Esophagus muscularis mucosa (tissue), 4 donors: ENCODE measurements at regions not wholly inside any gene's neighbourhood (a gene's known extent, or its start where the extent isn't known, plus 50 kb on each side); places are given as distances from the start of the nearest gene placed in this dataset.
A peak's percentile ranks its signal among the peaks of the same experiment; 100 is the strongest.

Experiments
- DNase-seq: peaks from one replicate; pipeline ENCODE4 v3.0.0-alpha.2; 2017; ENCODE audit errors: extremely low spot score
- H3K27ac ChIP-seq, 4 donors: fragments of 200-600 bp; sonication (generic); replicated peaks in 1 of 4; 1 replicate in 3 of 4; 2 replicates in 1 of 4; pipeline ENCODE4 v1.5.1; 2016 to 2019; ENCODE audit warnings: mild to moderate bottlenecking in 1 of 4
- H3K27me3 ChIP-seq, 4 donors: fragments of 200-600 bp; sonication (generic); one replicate each; pipeline versions ENCODE4 v1.5.1 to v1.6.0; 2016 to 2019
- H3K36me3 ChIP-seq, 4 donors: fragments of 200-600 bp; sonication (generic); one replicate each; pipeline ENCODE4 v1.5.1; 2016 to 2019
- H3K4me1 ChIP-seq, 4 donors: fragments of 200-600 bp; sonication (generic); one replicate each; pipeline ENCODE4 v1.5.1; 2016 to 2019
- H3K4me3 ChIP-seq, 4 donors: fragments of 200-600 bp; sonication (generic); 1 replicate in 2 of 4; 2 replicates in 2 of 4; pipeline ENCODE4 v1.5.1; 2016 to 2019; ENCODE audit warnings: mild to moderate bottlenecking in 4 of 4, moderate library complexity in 1 of 4
- H3K9me3 ChIP-seq, 4 donors: fragments of 200-600 bp; sonication (generic); 1 replicate in 3 of 4; 2 replicates in 1 of 4; pipeline ENCODE4 v1.5.1; 2016 to 2019
- CTCF ChIP-seq, 3 experiments: fragments of 200-600 bp in 2 of 3; fragments of 450-650 bp in 1 of 3; sonication (generic) in 2 of 3; IDR thresholded peaks; one replicate each; pipeline ENCODE4 v1.5.1; 2017 to 2019; ENCODE audit warnings: antibody characterized with exemption in 3 of 3, mild to moderate bottlenecking in 2 of 3, moderate library complexity in 1 of 3
- EP300 ChIP-seq: sonication (generic); formaldehyde crosslinking; IDR thresholded peaks from one replicate; pipeline ENCODE4 v1.6.1; 2017; ENCODE audit warnings: antibody characterized with exemption
- POLR2A ChIP-seq: fragments of 450-650 bp; IDR thresholded peaks from one replicate; pipeline ENCODE4 v1.6.1; 2017; ENCODE audit warnings: antibody characterized with exemption, moderate library complexity, mild to moderate bottlenecking, low read depth
- POLR2AphosphoS5 ChIP-seq, 2 donors: sonication (generic); formaldehyde crosslinking; IDR thresholded peaks; one replicate each; pipeline ENCODE4 v1.6.1; 2017; ENCODE audit warnings: antibody characterized with exemption in 2 of 2
- WGBS: methylation state at CpG from one replicate; pipeline ENCODE4 v1.1.5; 2018; 5-methylcytosine and 5-hydroxymethylcytosine counted together
- intact Hi-C: fragments of 100-400 bp; cut with DNase I; formaldehyde crosslinking; loops from one replicate; pipeline ENCODE4 v1.15.1; 2023

GRCh38 chr11:82527081-82527584 lies 206.5 kb downstream of the FAM181B start:
- intact Hi-C loops: no loop called here
- DNase-seq: no peak
- Histone ChIP-seq H3K9me3 (no peaks in the 10 kb centered on the region), H3K4me3 (no peak overlapping the region), H3K4me1 (peaks cover 0 to 7% (median 0%) of the 10 kb centered on the region in 4 donors), H3K36me3 (no peaks in the 10 kb centered on the region), H3K27ac (no peak overlapping the region), H3K27me3 (no peaks in the 10 kb centered on the region)
- TF ChIP-seq CTCF (IDR thresholded peaks at IDR 0.05) (no peak), POLR2AphosphoS5 (IDR thresholded peaks at IDR 0.05) (no peak), EP300 (no peak), POLR2A (no peak)
- WGBS: 94% methylated on average over 5 of the region's 5 CpGs

- Histone ChIP-seq H3K27me3 (no peaks in the 10 kb centered on the region), H3K9me3 (no peaks in the 10 kb centered on the region), H3K4me1 (peaks cover 0 to 12% (median 0%) of the 10 kb centered on the region in 4 donors), H3K27ac (no peak overlapping the region), H3K4me3 (no peak overlapping the region), H3K36me3 (no peaks in the 10 kb centered on the region)
- 51% methylated on average over 4 of the region's 4 CpGs for WGBS
- intact Hi-C loops: no loop called here
- DNase-seq: no peak
- TF ChIP-seq CTCF (IDR thresholded peaks at IDR 0.05): peak in 1 of 3 experiments; percentile 29
- no peak for TF ChIP-seq EP300
Observed at GRCh38 chr11:82523141-82523540, 210.5 kb downstream of the FAM181B start.

- DNase-seq: no peak
- Histone ChIP-seq H3K27me3 (no peaks in the 10 kb centered on the region), H3K4me3 (no peak overlapping the region), H3K9me3 (no peaks in the 10 kb centered on the region), H3K36me3 (no peaks in the 10 kb centered on the region), H3K27ac (peak overlapping the region in 1 of 4 donors; percentile 11), H3K4me1 (peaks cover 0 to 12% (median 0%) of the 10 kb centered on the region in 4 donors)
- intact Hi-C loops: no loop called here
- TF ChIP-seq CTCF (IDR thresholded peaks at IDR 0.05): no peak
- no peak for TF ChIP-seq POLR2A
- peak; percentile 12 to 20 for TF ChIP-seq POLR2AphosphoS5 (IDR thresholded peaks at IDR 0.05)
- no peak for TF ChIP-seq EP300
- 50% methylated on average over 3 of the region's 3 CpGs for WGBS
Observed at GRCh38 chr11:82521427-82521826, 212.2 kb downstream of the FAM181B start.

- intact Hi-C loops: no loop called here
- WGBS: 59% methylated on average over 6 of the region's 6 CpGs
Observed at GRCh38 chr11:82507288-82507687, 226.4 kb downstream of the FAM181B start.

More at GRCh38 chr11:82507288-82507687, 226.4 kb downstream of the FAM181B start:
- Histone ChIP-seq H3K9me3 (no peaks in the 10 kb centered on the region), H3K36me3 (no peaks in the 10 kb centered on the region), H3K4me1 (no peaks in the 10 kb centered on the region), H3K4me3 (no peak overlapping the region), H3K27ac (no peak overlapping the region), H3K27me3 (no peaks in the 10 kb centered on the region)
- no peak for DNase-seq
- no peak for TF ChIP-seq POLR2AphosphoS5 (IDR thresholded peaks at IDR 0.05)
- TF ChIP-seq CTCF (IDR thresholded peaks at IDR 0.05): no peak
- no peak for TF ChIP-seq POLR2A
- TF ChIP-seq EP300: no peak
